ENCODE measurements at regions not wholly inside any gene's neighbourhood (a gene's known extent, or its start where the extent isn't known, plus 50 kb on each side); places are given as distances from the start of the nearest gene placed in this dataset.
"Not testable (repeated sequence)": the region's sequence is repeated elsewhere in the genome, so short reads cannot be mapped to it uniquely, and the experiment has no call there.

DNA sequence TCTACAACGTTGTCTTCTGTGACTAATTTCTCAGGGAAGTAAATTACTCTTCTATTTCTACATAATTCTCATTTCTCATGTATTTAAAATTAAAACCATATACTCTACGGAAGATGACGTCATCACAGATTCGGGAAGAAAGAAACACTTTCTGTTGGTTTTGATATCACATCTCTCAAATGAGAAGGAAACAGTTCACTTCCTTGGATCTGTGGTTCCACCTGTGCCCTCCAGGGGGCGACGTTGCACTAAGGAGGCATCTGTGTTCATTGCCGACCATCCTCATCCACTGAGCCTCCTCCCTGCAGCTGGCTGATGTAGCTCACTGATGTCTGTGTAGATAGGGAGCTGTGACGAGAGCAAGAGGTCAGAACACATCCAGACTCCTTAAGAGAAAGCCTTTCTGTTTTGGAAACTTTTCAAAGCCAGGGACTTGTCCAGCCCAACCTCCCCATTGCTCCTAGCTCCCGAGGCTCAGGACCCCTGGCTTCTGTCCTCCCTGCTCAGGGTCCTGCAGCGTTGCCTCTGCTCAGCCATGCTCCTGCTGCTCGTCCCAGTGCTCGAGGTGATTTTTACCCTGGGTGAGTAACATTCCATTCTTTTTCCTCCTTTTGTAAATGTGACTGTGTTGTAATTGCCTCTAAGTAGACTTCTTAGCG, 172.7 kb upstream of the OR4E1 start:
- no peak for DNase-seq (ENCODE audit: extremely low read depth, low read depth)
- peak; percentile 24 for TF ChIP-seq CTCF (IDR thresholded peaks at IDR 0.05; ENCODE audit: low read depth, low read length)

DNA sequence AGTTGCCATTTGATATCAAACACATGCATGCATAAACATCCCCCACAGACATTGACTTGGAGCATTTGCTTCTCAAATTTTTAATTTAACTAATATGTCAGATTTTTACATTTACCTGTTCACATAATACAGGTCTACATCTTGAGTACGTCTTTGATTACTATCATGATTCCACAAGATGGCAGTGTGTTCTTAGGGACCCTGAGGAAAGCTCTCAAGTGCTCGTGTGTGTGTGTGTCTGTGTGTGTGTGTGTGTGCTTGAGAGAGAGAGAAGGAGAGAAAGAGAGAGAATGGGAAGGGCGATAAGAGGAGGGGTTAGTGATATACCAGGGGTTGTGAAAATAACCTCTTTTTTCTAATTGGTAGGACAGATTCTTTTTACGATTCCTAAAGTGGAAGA, 167.1 kb upstream of the OR4E1 start:
- no peak for DNase-seq (ENCODE audit: extremely low read depth, low read depth)
- TF ChIP-seq CTCF (IDR thresholded peaks at IDR 0.05; ENCODE audit: low read depth, low read length) = no peak

DNA sequence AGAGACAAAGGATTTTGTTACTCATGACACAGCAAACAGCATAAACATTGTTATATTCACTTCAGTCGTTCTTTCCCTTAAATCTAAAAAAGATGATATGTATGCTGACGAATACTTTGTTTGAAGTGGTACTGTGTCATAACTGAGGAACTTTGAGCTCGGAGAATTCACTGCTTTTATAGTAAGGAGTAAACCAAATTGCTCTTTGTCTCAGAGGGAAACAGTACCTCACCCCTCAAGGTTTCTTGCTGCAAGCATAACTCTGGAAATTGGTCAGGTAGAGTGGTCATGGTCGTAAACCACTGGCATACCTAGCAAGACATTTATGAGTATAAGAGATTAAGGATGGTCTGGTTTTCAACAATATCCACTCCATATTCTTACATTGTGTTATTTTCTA, 160.2 kb upstream of the OR4E1 start:
- DNase-seq (ENCODE audit: extremely low read depth, low read depth) = no peak
- TF ChIP-seq CTCF (IDR thresholded peaks at IDR 0.05; ENCODE audit: low read depth, low read length) = no peak

DNA sequence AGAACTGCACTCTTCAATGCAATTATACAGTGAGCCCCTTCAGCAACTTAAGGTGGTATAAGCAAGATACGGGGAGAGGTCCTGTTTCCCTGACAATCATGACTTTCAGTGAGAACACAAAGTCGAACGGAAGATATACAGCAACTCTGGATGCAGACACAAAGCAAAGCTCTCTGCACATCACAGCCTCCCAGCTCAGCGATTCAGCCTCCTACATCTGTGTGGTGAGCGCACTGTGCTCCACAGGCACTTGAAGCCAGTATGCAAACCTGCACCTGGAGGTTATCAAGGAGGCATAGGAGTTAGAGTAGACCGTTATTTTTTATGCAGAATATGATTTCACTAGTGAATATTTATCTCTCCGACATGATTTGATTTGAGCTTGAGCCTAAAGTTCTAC, 152.2 kb upstream of the OR4E1 start:
- no peak for TF ChIP-seq CTCF (IDR thresholded peaks at IDR 0.05; ENCODE audit: low read depth, low read length)
- DNase-seq (ENCODE audit: extremely low read depth, low read depth) = no peak

- no peak for TF ChIP-seq CTCF (IDR thresholded peaks at IDR 0.05; ENCODE audit: low read depth, low read length)
- DNase-seq (ENCODE audit: extremely low read depth, low read depth) = no peak
Observed at GRCh38 chr14:21825149-21825743, 151.6 kb upstream of the OR4E1 start.

DNA sequence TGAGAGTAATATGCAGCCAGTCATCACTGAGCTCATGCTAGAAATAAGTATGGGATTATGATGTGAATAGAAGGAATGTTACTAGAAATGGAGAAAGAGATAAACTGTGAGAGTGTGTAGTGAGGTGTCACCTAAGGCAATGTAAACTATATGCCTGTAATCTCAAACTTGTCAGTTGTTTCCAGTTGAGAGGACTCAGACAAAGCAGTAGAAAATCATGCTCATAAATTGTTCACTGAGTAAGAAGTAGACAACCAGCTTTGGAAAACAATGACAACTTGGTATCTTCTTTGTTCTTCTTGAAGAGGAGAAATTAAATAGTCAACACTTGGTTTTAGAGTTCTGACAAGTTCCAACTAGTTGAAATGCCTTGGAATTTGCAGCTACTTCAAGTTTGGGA, 148.5 kb upstream of the OR4E1 start:
- no peak for DNase-seq (ENCODE audit: extremely low read depth, low read depth)
- TF ChIP-seq CTCF (IDR thresholded peaks at IDR 0.05; ENCODE audit: low read depth, low read length) = no peak

DNA sequence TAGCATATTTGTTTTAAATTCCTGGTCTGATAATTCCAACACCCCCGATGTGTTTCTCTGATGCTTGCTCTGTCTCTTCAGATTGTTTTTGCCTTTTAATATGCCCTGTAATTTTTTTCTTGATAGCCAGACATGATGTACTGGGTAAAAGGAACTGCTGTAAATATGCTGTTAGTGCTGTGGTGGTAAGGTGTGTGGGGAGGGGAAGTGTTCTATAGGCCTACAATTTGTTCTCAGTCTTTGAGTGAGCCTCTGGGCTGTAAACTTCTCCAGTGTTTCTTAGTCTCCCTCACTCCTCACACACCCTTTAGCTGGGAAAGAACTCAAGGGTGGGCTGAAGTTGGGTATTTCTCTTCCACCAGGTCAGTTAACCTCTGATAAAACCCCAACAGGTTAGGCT, 147.0 kb upstream of the OR4E1 start:
- TF ChIP-seq CTCF (IDR thresholded peaks at IDR 0.05; ENCODE audit: low read depth, low read length) = no peak
- no peak for DNase-seq (ENCODE audit: extremely low read depth, low read depth)

DNA sequence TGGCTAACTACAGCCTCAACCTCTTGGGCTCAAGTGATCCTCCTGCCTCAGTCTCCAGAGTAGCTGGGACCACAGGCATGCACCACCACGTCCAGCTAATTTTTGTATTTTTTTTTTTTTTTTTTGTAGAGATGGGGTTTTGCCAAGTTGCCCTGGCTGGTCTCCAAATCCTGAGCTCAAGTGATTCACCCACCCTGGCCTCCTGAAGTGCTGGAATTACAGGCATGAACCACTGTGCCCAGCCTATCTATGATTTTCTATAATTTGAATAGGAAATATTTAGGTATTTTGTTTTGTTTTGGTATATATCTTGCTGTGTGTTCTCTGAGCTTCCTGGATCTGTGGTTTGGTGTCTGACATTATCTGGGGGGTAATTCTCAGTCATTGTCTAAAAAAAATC, 146.3 kb upstream of the OR4E1 start:
- not testable (repeated sequence) for DNase-seq (ENCODE audit: extremely low read depth, low read depth)

GRCh38 chr14:21817010-21817409, 143.4 kb upstream of the OR4E1 start:
- DNase-seq (ENCODE audit: extremely low read depth, low read depth) = not testable (repeated sequence)

Measured in AG09319 (cell line).